ENCODE measurements at regions not wholly inside any gene's neighbourhood (a gene's known extent, or its start where the extent isn't known, plus 50 kb on each side); places are given as distances from the start of the nearest gene placed in this dataset.

GRCh38 chr9:1738511-1739100 lies 276.5 kb upstream of the SMARCA2 start:
- intact Hi-C loops (cut with micrococcal nuclease) = no loop called here

DNA sequence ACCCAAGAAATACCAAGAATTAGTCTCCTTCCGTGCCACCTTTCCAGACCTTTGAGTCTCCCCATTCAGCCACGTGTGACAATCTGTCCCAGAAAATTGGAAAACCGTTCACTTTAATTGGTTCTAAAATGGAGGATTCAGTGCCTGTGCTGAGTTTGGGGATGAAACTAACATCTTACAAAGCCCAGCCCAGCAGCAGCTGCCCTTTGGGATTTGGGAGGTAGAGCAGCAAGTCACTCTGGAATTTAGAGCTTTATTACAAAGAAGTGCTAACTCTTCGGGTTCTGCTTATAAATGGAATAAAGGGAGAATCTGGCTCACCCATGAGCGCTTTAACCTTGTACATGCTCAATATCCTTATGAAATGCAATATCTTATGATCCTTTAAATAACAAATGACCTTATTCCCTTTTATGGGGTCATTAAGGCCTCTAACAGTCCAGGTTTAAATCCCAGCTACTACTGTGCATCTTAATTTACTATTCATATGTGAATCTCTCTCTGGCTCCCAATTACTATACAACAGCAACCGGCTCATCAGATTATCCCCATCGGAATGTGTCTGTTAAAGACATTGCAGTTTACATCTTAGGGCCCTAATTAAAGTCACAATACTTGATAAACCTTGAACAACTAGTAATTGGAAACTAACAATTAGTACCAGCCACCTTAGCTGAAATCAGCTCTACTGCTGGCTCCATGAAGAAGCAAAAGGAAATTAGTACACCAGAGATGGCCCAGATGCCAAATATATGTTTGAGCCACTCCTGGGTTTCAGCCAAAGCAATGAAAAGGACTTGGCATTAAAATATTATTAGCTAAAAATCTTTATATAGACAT lies 271.8 kb upstream of the SMARCA2 start:
- intact Hi-C loops (cut with micrococcal nuclease) = no loop called here

- intact Hi-C loops (cut with micrococcal nuclease) = no loop called here
Measured at GRCh38 chr9:1745980-1746379, 269.2 kb upstream of the SMARCA2 start.

GRCh38 chr9:1747417-1747967 lies 267.7 kb upstream of the SMARCA2 start:
- intact Hi-C loops (cut with micrococcal nuclease) = no loop called here

GRCh38 chr9:1748407-1748806 lies 266.7 kb upstream of the SMARCA2 start:
- intact Hi-C loops (cut with micrococcal nuclease) = no loop called here

- intact Hi-C loops (cut with micrococcal nuclease) = no loop called here
Measured at GRCh38 chr9:1757186-1757585, 258.0 kb upstream of the SMARCA2 start.

DNA sequence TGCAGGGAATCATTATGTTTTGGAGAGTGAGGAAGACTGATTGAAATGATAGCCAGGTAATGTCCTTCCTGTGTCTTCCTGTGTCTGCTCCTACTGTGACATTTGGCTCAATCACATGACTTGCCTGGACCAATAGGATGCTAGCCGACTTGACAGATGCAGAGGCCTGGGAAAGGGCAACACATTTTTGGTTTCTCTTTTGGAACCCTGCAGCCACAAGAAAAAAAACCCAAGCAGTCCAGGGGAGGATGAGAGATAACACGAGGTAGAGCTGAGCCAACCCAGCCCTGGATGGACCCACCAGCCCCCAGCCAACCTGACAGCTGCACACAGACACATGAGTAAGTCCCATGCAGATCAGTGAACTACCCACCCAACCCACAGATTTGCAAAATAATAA lies 256.1 kb upstream of the SMARCA2 start:
- intact Hi-C loops (cut with micrococcal nuclease) = no loop called here

DNA sequence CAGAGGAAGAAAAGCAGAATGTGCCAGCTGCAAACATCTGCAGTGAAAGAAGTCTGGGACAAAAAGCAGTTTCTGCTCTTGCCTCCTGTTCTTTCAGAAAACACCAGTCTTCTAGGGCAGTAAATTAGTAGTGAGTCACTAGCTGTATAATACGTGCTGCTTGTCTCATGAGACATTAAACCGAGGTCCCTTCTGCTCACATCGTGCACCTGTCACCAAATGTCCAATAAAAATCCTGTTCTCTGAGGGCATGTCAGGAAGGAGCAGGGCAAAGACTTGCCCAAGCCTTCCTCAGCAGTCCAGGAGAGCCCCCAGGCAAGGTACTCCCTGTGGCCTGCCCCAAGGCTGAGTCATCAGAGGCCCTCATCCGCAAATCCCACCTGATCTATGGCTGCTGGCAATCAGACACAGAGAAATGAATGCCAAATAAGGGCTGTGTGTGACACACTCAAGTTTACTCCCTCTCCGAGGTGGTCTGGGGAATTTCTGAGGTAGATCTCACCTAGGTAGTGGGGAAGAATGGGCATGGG lies 255.3 kb upstream of the SMARCA2 start:
- intact Hi-C loops (cut with micrococcal nuclease) = no loop called here

- intact Hi-C loops (cut with micrococcal nuclease) = no loop called here
Measured at GRCh38 chr9:1761807-1762206, 253.3 kb upstream of the SMARCA2 start.

DNA sequence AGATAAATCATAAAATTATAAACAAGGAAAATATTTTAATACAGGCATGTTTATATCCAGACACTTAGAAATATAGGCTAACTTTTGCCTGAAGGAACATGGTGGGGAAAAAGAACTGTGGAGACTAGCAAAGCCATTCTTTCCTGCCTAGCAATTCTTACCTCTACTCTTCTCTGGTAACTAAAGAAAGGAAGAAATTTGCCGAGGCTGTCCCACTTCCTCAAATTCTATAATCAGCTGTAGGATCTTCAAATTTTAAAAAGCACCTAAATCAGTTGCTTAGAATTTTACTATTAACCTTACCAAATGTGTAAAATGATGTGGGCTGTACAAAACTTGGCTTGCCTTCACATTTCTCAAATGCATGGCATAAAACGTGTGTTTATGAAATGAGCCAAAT lies 249.1 kb upstream of the SMARCA2 start:
- intact Hi-C loops (cut with micrococcal nuclease) = no loop called here

DNA sequence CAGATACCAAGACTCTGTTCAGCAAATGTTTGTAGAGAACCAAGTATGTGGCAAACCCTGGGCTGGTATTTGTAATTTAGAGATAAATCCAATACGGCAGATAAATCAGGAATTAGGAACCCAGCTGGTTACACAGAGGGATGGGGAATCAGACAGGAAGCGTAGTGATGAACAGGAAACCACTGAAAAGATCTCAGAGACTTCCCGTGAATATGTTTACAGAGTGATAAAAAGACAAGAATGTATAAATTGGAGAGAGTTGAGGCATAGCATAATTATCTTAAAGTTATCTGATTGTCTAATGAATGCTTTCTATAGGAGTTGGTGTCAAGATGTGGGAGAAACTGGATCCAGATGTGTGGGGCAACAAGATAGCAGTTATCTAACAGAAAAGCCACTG lies 246.6 kb upstream of the SMARCA2 start:
- intact Hi-C loops (cut with micrococcal nuclease) = no loop called here

DNA sequence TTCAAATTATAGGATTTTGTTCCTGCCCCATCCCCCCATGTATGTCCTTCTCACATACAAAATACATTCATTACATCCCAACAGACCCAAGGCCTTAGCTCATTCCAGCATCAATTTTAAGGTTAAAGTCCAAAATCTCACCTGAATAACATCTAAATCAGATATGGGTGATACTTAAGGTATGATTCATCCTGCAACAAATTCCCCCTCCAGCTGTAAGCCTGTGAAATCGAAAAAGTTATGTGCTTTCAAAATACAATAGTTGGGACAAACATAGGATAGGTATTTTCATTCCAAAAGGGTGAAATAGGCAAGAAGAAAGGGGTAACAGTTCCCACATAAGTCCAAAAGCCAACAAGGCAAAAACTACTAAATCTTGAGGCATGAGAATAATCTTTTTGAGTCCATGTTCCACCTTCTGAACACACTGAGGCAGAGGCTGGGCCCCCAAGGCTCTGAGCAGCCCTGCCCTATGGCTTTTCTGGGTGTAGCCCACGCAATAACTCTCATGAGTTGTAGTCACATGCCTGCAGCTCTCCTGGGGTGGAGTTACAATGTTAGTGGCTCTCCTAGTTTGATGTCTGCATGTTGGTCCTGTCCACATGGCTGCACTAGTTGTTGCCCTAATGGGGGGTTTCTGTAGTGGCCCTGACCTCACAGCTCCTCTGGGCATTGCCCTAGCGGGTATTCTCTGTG lies 243.9 kb upstream of the SMARCA2 start:
- intact Hi-C loops (cut with micrococcal nuclease) = no loop called here

DNA sequence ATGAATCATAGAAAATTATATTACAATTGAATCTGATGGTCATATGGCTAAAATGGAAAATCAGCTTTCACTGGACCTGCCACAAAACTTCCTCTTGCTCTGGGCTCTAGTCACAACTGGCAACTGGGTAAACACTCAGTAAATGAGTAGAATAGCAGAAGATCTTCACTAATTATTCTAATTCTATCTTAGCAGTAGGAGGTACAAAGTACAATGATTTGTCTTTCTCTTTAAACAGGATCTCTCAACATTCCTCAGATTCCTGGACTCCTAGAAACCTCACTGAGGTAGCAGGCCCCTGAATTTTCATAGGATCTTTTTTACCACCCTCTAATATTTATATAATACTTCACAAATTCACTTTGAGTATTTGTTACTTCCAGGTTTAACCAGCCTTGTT lies 239.9 kb upstream of the SMARCA2 start:
- intact Hi-C loops (cut with micrococcal nuclease) = no loop called here

GRCh38 chr9:1776668-1777067 lies 238.5 kb upstream of the SMARCA2 start:
- intact Hi-C loops (cut with micrococcal nuclease) = no loop called here

GRCh38 chr9:1791191-1791590 lies 224.0 kb upstream of the SMARCA2 start:
- intact Hi-C loops (cut with micrococcal nuclease) = no loop called here

DNA sequence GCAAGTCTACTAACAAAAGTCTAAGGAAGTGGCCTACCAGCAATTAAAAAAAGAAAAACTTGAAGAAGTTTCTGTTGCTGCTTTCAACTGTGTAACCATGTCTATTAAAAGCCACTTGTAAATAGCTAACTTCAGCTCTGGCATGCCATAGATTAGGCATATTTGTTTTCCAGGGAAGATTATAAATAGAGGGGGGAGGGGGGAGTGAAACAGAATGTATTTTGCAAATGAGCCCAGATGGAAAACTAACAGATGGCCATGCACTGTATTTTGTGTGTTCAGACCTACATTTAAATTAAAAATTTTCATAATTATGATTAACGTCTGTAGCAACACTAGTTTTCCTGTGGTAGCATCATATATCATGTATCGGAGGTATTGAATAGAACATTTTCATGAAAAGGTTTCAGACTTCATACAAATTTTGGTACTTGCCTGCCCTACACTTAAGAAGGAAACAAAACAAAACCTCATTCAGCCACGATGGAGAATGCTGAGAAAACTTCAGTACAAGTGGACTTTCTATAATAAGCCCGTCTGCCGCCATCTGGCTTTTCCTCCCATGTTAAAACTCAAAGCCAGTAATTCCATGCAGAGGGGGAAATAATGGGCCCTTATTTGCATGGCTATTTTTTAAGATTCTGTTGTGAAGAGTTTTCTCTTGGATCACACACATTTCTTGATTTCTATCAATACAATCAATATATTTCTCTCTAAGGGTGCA lies 220.4 kb upstream of the SMARCA2 start:
- intact Hi-C loops (cut with micrococcal nuclease) = no loop called here

DNA sequence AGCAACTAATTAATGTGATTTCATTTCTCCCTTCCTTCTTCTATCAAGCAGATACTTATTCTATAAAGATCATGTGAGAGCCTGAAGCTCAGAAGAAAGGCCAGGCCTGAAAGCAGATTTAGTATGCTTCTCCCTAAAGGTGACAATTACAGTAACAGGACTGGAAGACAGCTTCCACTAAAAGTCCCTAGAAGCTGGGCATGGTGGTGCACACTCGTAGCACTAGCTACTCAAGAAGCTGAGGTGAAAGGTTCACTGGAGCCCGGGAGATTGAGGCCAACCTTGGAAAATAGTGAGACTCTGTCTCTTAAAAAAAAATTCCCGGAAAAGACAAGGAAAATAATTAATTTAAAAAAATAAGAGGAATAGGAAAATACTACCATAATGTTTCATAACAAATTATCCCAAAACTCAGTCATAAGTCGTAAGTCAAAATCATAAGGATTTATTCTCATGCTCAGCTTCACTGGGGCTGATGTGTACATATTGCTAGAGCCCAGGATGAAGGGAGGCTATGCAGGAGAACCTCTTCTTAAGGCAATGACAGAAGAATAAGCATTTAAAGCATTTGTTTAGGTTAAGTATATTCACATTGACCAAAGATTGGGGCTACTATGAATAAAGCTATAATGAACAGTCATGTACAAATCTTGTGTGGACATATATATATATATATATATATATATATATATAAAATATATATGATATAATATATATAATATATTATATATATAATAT lies 210.8 kb upstream of the SMARCA2 start:
- intact Hi-C loops (cut with micrococcal nuclease) = loop anchor here (5.0 kb wide), 2 partner anchors 73 to 283 kb away; no protein-coding TSS in a partner anchor

- intact Hi-C loops (cut with micrococcal nuclease) = no loop called here
Measured at GRCh38 chr9:1829719-1830118, 185.4 kb upstream of the SMARCA2 start.

GRCh38 chr9:1832960-1833359 lies 182.2 kb upstream of the SMARCA2 start:
- intact Hi-C loops (cut with micrococcal nuclease) = no loop called here

- intact Hi-C loops (cut with micrococcal nuclease) = no loop called here
Measured at GRCh38 chr9:1837453-1838084, 177.6 kb upstream of the SMARCA2 start.

Measured in T-helper 1 cell treated with Interleukin-12 subunit alpha and Interleukin-12 subunit beta and Interleukin-4 antibody, amounts not matched to agents 30 ng/mL and 1 ng/mL, for 36 hours (primary cell).